HUES64 (cell line): ENCODE measurements at regions not wholly inside any gene's neighbourhood (a gene's known extent, or its start where the extent isn't known, plus 50 kb on each side); places are given as distances from the start of the nearest gene placed in this dataset.

Source experiments
- H3K27ac ChIP-seq: 2 replicates; pipeline ENCODE4 v1.7.0; 2013; ENCODE audit warnings: low read depth, low read length, inconsistent platforms
- H3K27me3 ChIP-seq: 2 replicates; pipeline ENCODE4 v1.6.1; 2013; ENCODE audit warnings: mild to moderate bottlenecking, low read length; ENCODE audit not compliant: insufficient read depth
- H3K36me3 ChIP-seq: 2 replicates; pipeline ENCODE4 v1.6.1; 2013; ENCODE audit warnings: mild to moderate bottlenecking, low read length; ENCODE audit not compliant: insufficient read depth
- H3K4me1 ChIP-seq: 2 replicates; pipeline ENCODE4 v1.6.1; 2013; ENCODE audit warnings: mild to moderate bottlenecking, low read length, moderate library complexity; ENCODE audit not compliant: insufficient read depth
- H3K4me3 ChIP-seq: 2 replicates; pipeline ENCODE4 v1.5.1; 2013; ENCODE audit warnings: mild to moderate bottlenecking, low read length, moderate library complexity
- H3K9ac ChIP-seq: 2 replicates; pipeline ENCODE4 v1.6.1; 2013; ENCODE audit warnings: mild to moderate bottlenecking, low read depth, low read length
- H3K9me3 ChIP-seq: 2 replicates; pipeline ENCODE4 v1.6.1; 2013; ENCODE audit warnings: low read depth, low read length; ENCODE audit not compliant: insufficient read depth
- WGBS: fragments of 150-250, 120-280 bp; methylation state at CpG from one replicate; pipeline ENCODE4 v1.1.7; 2013; ENCODE audit warnings: missing lambda C conversion rate; 5-methylcytosine and 5-hydroxymethylcytosine counted together

DNA sequence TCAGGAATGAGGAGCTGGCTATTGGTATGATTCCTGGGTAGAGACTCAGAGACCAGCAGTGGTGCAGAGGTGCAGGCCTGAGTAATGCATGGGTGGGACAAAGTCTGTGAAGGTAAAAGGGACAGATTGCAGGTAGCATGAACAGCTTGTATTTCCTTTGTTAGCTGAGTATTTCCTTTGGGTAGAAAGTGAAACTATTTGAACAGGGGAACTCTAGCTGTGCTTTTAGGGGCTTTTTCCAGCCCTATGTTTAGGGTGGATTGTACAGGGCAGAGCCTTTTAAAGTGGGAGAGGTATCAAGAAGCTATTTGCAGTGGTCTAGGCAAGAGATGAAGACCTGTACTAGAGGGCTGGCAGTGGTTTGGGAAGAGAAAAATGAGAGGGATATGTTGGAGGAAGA lies 739.9 kb downstream of the REEP3 start:
- 0 out of 2 replicates have a peak, but pooled peaks cover 6% of the 10 kb centered on the region for H3K4me1 ChIP-seq
- no peak overlapping the region for H3K4me3 ChIP-seq
- no peaks in the 10 kb centered on the region for H3K36me3 ChIP-seq
- no peak overlapping the region for H3K27ac ChIP-seq
- H3K9me3 ChIP-seq, result no peaks in the 10 kb centered on the region
- H3K27me3 ChIP-seq, result no peaks in the 10 kb centered on the region
- H3K9ac ChIP-seq, result no peak overlapping the region

DNA sequence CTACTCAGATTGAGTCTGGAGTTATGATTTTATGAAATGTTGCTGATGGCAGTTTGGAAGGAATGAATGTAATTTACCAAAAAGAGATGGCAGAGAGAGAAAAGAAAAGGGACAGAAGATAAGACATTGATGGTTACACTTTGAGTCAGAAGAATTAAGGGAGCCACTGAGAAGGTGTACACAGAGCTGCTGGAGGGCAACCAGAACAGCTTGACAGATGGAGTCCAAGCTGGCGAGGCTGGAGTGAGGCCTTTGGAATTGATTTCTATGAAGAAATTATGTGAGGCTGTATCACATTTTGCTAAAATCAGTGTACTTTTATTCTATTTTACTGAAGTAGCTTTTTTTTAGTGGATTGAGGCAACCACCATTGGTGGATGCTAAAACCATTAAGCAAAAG lies 740.5 kb downstream of the REEP3 start:
- Histone ChIP-seq H3K9me3 (no peaks in the 10 kb centered on the region), H3K36me3 (no peaks in the 10 kb centered on the region), H3K4me1 (0 out of 2 replicates have a peak, but pooled peaks cover 6% of the 10 kb centered on the region), H3K27me3 (no peaks in the 10 kb centered on the region), H3K9ac (no peak overlapping the region), H3K27ac (no peak overlapping the region), H3K4me3 (no peak overlapping the region)
- WGBS, result 100% methylated on average over 1 of the region's 1 CpG

DNA sequence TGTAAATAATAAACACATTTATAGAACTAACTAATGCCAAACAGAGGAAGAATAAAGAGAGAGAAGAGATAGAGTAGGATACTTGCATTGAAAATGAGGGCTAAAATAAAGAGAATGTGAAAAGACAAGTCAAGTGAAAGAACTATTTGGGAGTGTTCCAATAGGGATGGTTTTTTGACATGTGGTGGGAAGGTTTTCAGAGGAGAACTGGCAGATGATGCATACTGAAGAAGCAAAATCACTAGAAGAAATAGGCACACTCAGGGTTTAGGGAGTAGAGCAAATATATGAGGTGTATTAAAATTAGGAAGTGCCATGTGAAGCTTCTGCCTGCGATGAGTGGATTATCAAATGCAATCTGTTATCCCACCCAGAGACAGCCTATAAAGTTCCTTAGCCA lies 744.8 kb downstream of the REEP3 start:
- Histone ChIP-seq H3K27ac (no peak overlapping the region), H3K9me3 (no peaks in the 10 kb centered on the region), H3K27me3 (no peaks in the 10 kb centered on the region), H3K9ac (no peak overlapping the region), H3K4me3 (no peak overlapping the region), H3K4me1 (0 out of 2 replicates have a peak, but pooled peaks cover 6% of the 10 kb centered on the region), H3K36me3 (no peaks in the 10 kb centered on the region)
- WGBS, result 100% methylated on average over 1 of the region's 1 CpG

DNA sequence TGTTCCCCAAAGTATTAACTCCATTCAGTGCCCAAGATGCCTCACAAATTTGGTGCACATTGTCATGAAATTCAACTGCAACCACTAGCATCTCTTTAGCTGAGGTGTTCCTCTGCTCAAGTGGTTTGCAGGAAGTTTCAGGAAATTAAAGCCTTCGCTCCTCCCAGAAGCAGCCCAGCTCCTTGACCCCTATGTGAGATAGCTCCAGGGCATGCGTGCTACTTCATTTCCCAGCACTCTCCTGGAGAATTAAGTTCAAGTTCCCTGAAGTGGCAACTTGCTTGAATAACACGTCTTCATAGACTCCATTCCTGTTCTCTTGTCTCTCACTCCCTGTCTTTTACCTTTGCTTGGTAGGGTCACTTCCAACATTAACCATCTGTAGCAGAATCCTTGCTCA lies 750.3 kb downstream of the REEP3 start:
- Histone ChIP-seq H3K4me3 (no peak overlapping the region), H3K27me3 (no peaks in the 10 kb centered on the region), H3K27ac (no peak overlapping the region), H3K4me1 (no peaks in the 10 kb centered on the region), H3K36me3 (no peaks in the 10 kb centered on the region), H3K9me3 (no peaks in the 10 kb centered on the region), H3K9ac (no peak overlapping the region)
- 82% methylated on average over 3 of the region's 3 CpGs for WGBS

DNA sequence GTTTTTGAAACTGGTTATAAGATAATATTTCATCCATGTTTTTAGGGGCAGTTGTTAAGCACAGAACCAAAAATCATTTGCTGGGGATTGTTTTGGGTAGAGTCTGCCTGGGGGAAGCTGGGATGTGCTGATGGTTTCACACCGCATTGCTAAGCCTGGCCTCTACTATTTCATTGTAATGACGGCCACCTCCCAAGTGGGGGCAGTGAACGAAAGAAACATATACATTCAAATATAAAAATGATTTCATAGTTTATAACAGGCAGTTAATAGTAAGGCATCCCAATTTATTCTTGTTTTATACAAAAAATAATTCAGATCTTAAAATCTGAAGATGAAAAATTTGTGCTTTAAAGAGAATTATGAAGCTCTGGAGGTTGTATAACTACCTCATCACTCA lies 750.8 kb downstream of the REEP3 start:
- WGBS, result 29% methylated on average over 1 of the region's 3 CpGs
- Histone ChIP-seq H3K27ac (no peak overlapping the region), H3K4me1 (no peaks in the 10 kb centered on the region), H3K27me3 (no peaks in the 10 kb centered on the region), H3K9ac (no peak overlapping the region), H3K36me3 (no peaks in the 10 kb centered on the region), H3K9me3 (no peaks in the 10 kb centered on the region), H3K4me3 (no peak overlapping the region)

DNA sequence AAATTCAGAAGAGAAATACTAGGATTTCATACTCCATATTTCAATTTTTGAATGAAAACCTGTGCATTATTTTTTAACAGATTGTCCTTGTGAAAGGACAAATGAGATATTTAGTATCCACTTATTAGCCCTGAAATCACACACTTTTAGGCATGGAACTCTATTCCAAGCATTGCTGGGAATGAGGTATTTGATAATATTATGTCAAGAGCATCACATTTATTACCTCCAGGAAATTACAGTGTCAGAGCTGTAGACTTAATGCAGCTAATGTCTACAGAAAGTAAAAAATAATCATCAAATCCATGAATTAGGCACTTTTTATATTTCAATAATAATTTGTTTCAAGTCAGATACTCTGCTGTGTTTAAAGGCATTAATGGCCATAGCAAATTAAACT lies 753.8 kb downstream of the REEP3 start:
- Histone ChIP-seq H3K36me3 (no peaks in the 10 kb centered on the region), H3K27me3 (no peaks in the 10 kb centered on the region), H3K9ac (no peak overlapping the region), H3K9me3 (no peaks in the 10 kb centered on the region), H3K4me1 (no peaks in the 10 kb centered on the region), H3K4me3 (no peak overlapping the region), H3K27ac (no peak overlapping the region)

DNA sequence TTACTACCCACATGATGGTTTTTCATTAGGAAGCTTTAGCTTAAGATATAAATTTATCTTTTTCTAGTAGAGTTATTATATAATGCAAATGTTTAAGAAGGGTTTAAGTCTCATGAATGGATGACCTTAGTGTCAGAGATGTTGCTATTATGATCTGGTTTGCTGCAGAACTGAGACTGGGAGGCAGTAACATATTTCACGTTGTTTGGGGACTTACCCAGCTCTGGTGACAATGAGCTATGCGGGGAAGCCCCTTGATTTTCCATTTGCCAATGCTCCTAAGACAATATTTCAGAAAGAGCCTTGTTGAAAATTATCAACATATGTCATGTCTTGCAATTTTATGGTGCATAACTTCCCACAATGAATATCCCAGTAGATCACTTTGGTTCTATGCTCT lies 754.6 kb downstream of the REEP3 start:
- WGBS, result 96% methylated on average over 2 of the region's 2 CpGs
- Histone ChIP-seq H3K36me3 (no peaks in the 10 kb centered on the region), H3K4me3 (no peak overlapping the region), H3K27ac (no peak overlapping the region), H3K27me3 (no peaks in the 10 kb centered on the region), H3K9ac (no peak overlapping the region), H3K4me1 (no peaks in the 10 kb centered on the region), H3K9me3 (no peaks in the 10 kb centered on the region)

DNA sequence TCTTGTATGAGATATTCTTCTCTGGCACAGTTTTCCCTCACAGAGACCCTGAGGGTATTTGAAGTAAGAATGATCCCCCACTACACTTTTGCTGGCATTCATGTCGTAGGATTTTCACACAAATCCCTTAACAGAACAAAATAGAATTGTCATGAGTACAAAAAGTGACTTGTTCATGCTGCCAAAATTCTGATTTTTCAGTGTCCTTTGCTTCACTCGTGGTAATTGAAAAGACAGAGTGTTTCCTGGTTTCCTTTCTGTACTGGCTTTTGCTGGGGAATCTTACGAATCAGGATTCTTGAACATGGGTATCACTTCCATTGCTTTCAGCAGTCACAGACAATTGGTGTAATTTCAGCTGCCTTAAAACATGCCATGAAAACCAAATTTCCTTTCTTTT lies 756.3 kb downstream of the REEP3 start:
- 95% methylated on average over 3 of the region's 3 CpGs for WGBS

DNA sequence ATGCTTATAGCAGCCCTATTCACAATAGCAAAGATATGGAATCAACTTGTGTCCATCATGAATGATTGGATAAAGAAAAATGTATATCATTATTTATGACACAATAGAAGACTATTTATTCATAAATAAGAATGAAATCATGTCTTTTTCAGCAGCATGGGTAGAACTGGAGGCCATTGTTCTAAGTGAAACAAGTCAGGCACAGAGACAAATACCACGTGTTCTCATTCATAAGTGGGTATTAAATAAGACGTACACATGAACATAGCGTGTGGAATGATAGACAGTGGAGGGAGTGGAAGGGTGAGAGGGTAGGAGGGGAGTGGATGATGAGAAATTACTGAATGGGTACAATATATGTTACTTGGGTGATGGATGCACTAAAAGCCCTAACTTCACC lies 762.4 kb downstream of the REEP3 start:
- 94% methylated on average over 3 of the region's 3 CpGs for WGBS
- Histone ChIP-seq H3K27me3 (no peaks in the 10 kb centered on the region), H3K36me3 (no peaks in the 10 kb centered on the region), H3K9ac (no peak overlapping the region), H3K9me3 (no peaks in the 10 kb centered on the region), H3K4me1 (no peaks in the 10 kb centered on the region), H3K27ac (no peak overlapping the region), H3K4me3 (no peak overlapping the region)

More for the DNA sequence above, 756.3 kb downstream of the REEP3 start:
- Histone ChIP-seq H3K4me1 (no peaks in the 10 kb centered on the region), H3K27me3 (no peaks in the 10 kb centered on the region), H3K4me3 (no peak overlapping the region), H3K9ac (no peak overlapping the region), H3K36me3 (no peaks in the 10 kb centered on the region), H3K27ac (no peak overlapping the region), H3K9me3 (no peaks in the 10 kb centered on the region)

DNA sequence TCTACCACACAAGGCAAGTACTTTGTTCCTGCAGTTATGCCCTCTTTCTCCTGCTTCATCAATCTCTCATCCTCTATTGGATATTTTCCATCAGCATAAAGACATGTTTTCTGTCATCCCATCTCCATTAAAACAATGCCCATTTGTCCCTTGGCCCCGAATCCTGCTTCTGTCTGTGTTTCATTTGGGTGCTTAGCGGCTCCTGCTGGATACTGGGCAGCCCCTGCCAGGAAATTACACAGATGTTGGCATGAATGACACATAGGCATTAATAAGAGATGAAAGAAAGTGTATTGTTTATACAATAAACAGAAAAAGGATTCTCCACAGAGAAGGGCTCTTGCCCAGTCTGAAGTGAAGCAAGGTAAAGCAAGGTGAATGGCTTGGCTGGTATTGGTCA lies 765.3 kb downstream of the REEP3 start:
- Histone ChIP-seq H3K27ac (no peak overlapping the region), H3K4me1 (no peaks in the 10 kb centered on the region), H3K9me3 (no peaks in the 10 kb centered on the region), H3K4me3 (no peak overlapping the region), H3K9ac (no peak overlapping the region), H3K36me3 (no peaks in the 10 kb centered on the region), H3K27me3 (no peaks in the 10 kb centered on the region)
- 99% methylated on average over 2 of the region's 2 CpGs for WGBS

DNA sequence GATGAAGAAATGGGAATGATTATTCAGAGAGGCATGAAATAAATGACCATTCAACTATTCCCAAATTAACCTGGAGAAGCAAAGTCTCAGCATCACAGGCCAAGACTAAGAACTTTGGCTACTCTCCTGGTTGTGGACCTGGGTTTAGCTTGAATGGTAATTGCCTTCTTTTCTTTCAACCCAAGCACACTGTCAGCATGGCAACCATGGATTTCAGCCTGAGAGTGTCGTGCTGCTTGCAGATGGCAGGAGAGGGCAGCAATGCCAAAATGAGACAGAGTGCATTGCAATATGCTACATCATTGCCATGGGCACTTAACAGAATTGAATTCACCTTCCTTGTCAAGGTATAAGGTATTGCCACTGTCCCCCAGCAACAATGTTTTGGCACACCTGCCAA lies 767.2 kb downstream of the REEP3 start:
- no peak overlapping the region for H3K4me3 ChIP-seq
- no peaks in the 10 kb centered on the region for H3K36me3 ChIP-seq
- 95% methylated on average over 1 of the region's 1 CpG for WGBS
- H3K4me1 ChIP-seq, result no peaks in the 10 kb centered on the region
- H3K27ac ChIP-seq, result no peak overlapping the region
- H3K9me3 ChIP-seq, result no peaks in the 10 kb centered on the region
- no peak overlapping the region for H3K9ac ChIP-seq
- H3K27me3 ChIP-seq, result no peaks in the 10 kb centered on the region

DNA sequence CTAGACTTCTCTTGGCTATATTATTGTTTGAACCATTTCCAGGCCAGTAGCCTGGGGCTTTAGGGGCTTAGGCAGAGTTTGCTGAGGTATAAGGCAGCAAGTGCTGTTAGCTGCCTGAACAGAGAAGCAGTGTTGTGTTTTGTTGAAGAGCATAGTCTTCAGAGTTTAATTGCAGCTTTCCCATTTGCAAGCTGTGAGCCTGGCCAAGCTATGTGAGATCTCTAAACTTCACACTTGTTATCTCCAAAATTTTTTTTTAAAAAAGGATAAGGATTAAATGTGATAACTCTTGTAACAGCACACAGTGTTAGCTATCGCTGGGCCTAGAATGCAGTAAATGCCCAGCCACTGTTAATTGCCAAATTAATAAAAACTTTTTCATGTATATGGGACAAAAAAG lies 782.4 kb downstream of the REEP3 start:
- Histone ChIP-seq H3K4me1 (peaks cover 12% of the 10 kb centered on the region; the same call in 1 of the 2 replicates), H3K9ac (no peak overlapping the region), H3K27ac (no peak overlapping the region), H3K9me3 (no peaks in the 10 kb centered on the region), H3K27me3 (no peaks in the 10 kb centered on the region), H3K36me3 (no peaks in the 10 kb centered on the region), H3K4me3 (no peak overlapping the region)
- WGBS, result no CpG with 5 or more reads among the region's 1 CpG
